GM10266 (cell line): ENCODE measurements at regions not wholly inside any gene's neighbourhood (a gene's known extent, or its start where the extent isn't known, plus 50 kb on each side); places are given as distances from the start of the nearest gene placed in this dataset.

Experiments
- DNase-seq: peaks from one replicate; pipeline ENCODE4 v3.0.0; 2012; ENCODE audit errors: extremely low spot score
- CTCF ChIP-seq: IDR thresholded peaks from 2 replicates; pipeline ENCODE4 v1.5.1; 2012; ENCODE audit warnings: mild to moderate bottlenecking, low read depth; ENCODE audit not compliant: control insufficient read depth, insufficient read depth; ENCODE audit errors: missing control alignments

- TF ChIP-seq CTCF: no peak
- peak; percentile 12 for DNase-seq
These were observed 103.0 kb downstream of the SUCNR1 start for GRCh38 chr3:151976211-151977050.

- no peak for TF ChIP-seq CTCF
These were observed 106.5 kb downstream of the SUCNR1 start for GRCh38 chr3:151979906-151980305.

GRCh38 chr3:151983538-151983937 is 110.1 kb downstream of the SUCNR1 start:
- no peak for TF ChIP-seq CTCF

More at GRCh38 chr3:151979906-151980305, 106.5 kb downstream of the SUCNR1 start:
- DNase-seq: no peak

GRCh38 chr3:151985787-151986430 is 112.5 kb downstream of the SUCNR1 start:
- DNase-seq: no peak
- no peak for TF ChIP-seq CTCF

More at GRCh38 chr3:151983538-151983937, 110.1 kb downstream of the SUCNR1 start:
- no peak for DNase-seq

- no peak for DNase-seq
- TF ChIP-seq CTCF: no peak
These were observed 114.5 kb downstream of the SUCNR1 start for GRCh38 chr3:151987893-151988292.

- no peak for DNase-seq
- TF ChIP-seq CTCF: no peak
These were observed 116.2 kb downstream of the SUCNR1 start for GRCh38 chr3:151989621-151990020.
